HG02763 (cell line): ENCODE measurements at regions not wholly inside any gene's neighbourhood (a gene's known extent, or its start where the extent isn't known, plus 50 kb on each side); places are given as distances from the start of the nearest gene placed in this dataset.
"Not testable (repeated sequence)": the region's sequence is repeated elsewhere in the genome, so short reads cannot be mapped to it uniquely, and the experiment has no call there.

Source experiments
- ATAC-seq: cut with Tn5 transposase; IDR thresholded peaks from one replicate; pipeline ENCODE4 v1.9.1; 2021; ENCODE audit warnings: mild to moderate bottlenecking, moderate library complexity; ENCODE audit not compliant: unreplicated experiment

GRCh38 chr4:138113819-138114400 is 128.2 kb downstream of the SLC7A11 start:
- peak; percentile 9 for ATAC-seq

- ATAC-seq: not testable (repeated sequence)
These were observed 129.3 kb downstream of the SLC7A11 start for GRCh38 chr4:138112890-138113289.

- ATAC-seq: no peak
These were observed 129.8 kb downstream of the SLC7A11 start for GRCh38 chr4:138112389-138112788.

GRCh38 chr4:138111462-138112000 is 130.6 kb downstream of the SLC7A11 start:
- ATAC-seq: no peak

GRCh38 chr4:138110815-138111214 is 131.3 kb downstream of the SLC7A11 start:
- ATAC-seq: no peak

- no peak for ATAC-seq
These were observed 135.1 kb downstream of the SLC7A11 start for GRCh38 chr4:138107023-138107422.

GRCh38 chr4:138105331-138105730 is 136.8 kb downstream of the SLC7A11 start:
- no peak for ATAC-seq

GRCh38 chr4:138104284-138104680 is 137.9 kb downstream of the SLC7A11 start:
- ATAC-seq: no peak

- no peak for ATAC-seq
These were observed 138.4 kb downstream of the SLC7A11 start for GRCh38 chr4:138103597-138104283.

GRCh38 chr4:138099385-138099784 is 142.8 kb downstream of the SLC7A11 start:
- ATAC-seq: no peak

GRCh38 chr4:138097912-138098600 is 144.1 kb downstream of the SLC7A11 start:
- no peak for ATAC-seq

- no peak for ATAC-seq
These were observed 145.6 kb downstream of the SLC7A11 start for GRCh38 chr4:138096384-138097062.

GRCh38 chr4:138095378-138095777 is 146.8 kb downstream of the SLC7A11 start:
- no peak for ATAC-seq

GRCh38 chr4:138092060-138092459 is 150.1 kb downstream of the SLC7A11 start:
- no peak for ATAC-seq

GRCh38 chr4:138090918-138091676 is 151.1 kb downstream of the SLC7A11 start:
- ATAC-seq: no peak

GRCh38 chr4:138090150-138090917 is 151.8 kb downstream of the SLC7A11 start:
- peak; percentile 82 for ATAC-seq

- no peak for ATAC-seq
These were observed 153.5 kb downstream of the SLC7A11 start for GRCh38 chr4:138088449-138089208.

GRCh38 chr4:138087066-138087719 is 155.0 kb downstream of the SLC7A11 start:
- no peak for ATAC-seq
